ENCODE measurements at regions not wholly inside any gene's neighbourhood (a gene's known extent, or its start where the extent isn't known, plus 50 kb on each side); places are given as distances from the start of the nearest gene placed in this dataset.

DNA sequence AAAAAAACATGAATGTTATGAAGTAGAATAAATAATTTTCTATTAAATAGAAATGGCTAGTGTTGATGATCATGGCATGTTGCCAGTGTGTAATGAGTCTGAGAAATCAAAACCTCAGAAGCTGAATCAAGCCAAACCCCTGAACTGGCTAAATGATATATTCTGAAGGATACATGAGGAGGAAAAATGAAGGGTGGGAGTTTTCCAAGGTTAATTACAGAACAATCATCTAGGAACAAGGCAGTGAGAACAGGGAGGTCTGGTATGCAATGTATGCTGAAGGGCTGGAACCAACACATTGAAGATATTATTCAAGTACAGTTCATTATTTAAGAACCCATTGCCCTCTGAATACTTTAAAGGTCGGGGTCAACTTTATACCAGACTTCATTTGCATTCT, 309.1 kb upstream of the NRIP1 start:
- H3K27ac Mint-ChIP-seq (ENCODE audit: unreplicated experiment): no peak overlapping the region

GRCh38 chr21:15379776-15380175, 315.0 kb upstream of the NRIP1 start:
- peaks cover 4% of the 10 kb centered on the region for H3K9me3 Mint-ChIP-seq (ENCODE audit: unreplicated experiment)
- H3K4me3 Mint-ChIP-seq (ENCODE audit: unreplicated experiment): no peak overlapping the region
- TF ChIP-seq, protein P1, sequence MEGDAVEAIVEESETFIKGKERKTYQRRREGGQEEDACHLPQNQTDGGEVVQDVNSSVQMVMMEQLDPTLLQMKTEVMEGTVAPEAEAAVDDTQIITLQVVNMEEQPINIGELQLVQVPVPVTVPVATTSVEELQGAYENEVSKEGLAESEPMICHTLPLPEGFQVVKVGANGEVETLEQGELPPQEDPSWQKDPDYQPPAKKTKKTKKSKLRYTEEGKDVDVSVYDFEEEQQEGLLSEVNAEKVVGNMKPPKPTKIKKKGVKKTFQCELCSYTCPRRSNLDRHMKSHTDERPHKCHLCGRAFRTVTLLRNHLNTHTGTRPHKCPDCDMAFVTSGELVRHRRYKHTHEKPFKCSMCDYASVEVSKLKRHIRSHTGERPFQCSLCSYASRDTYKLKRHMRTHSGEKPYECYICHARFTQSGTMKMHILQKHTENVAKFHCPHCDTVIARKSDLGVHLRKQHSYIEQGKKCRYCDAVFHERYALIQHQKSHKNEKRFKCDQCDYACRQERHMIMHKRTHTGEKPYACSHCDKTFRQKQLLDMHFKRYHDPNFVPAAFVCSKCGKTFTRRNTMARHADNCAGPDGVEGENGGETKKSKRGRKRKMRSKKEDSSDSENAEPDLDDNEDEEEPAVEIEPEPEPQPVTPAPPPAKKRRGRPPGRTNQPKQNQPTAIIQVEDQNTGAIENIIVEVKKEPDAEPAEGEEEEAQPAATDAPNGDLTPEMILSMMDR (IDR thresholded peaks at IDR 0.05): no peak
- no peaks in the 10 kb centered on the region for H3K36me3 Mint-ChIP-seq (ENCODE audit: unreplicated experiment)
- no peaks in the 10 kb centered on the region for H3K4me1 Mint-ChIP-seq (ENCODE audit: unreplicated experiment)
- no peaks in the 10 kb centered on the region for H3K27me3 Mint-ChIP-seq (ENCODE audit: unreplicated experiment)
- H3K27ac Mint-ChIP-seq (ENCODE audit: unreplicated experiment): no peak overlapping the region
- no peak for DNase-seq (ENCODE audit: extremely low spot score, unreplicated experiment)

More for the DNA sequence above, 309.1 kb upstream of the NRIP1 start:
- no peaks in the 10 kb centered on the region for H3K36me3 Mint-ChIP-seq (ENCODE audit: unreplicated experiment)
- peaks cover 2% of the 10 kb centered on the region for H3K27me3 Mint-ChIP-seq (ENCODE audit: unreplicated experiment)
- H3K4me3 Mint-ChIP-seq (ENCODE audit: unreplicated experiment): no peak overlapping the region
- no peak for DNase-seq (ENCODE audit: extremely low spot score, unreplicated experiment)
- no peaks in the 10 kb centered on the region for H3K9me3 Mint-ChIP-seq (ENCODE audit: unreplicated experiment)
- no peaks in the 10 kb centered on the region for H3K4me1 Mint-ChIP-seq (ENCODE audit: unreplicated experiment)
- TF ChIP-seq, protein P1 (IDR thresholded peaks at IDR 0.05): no peak

DNA sequence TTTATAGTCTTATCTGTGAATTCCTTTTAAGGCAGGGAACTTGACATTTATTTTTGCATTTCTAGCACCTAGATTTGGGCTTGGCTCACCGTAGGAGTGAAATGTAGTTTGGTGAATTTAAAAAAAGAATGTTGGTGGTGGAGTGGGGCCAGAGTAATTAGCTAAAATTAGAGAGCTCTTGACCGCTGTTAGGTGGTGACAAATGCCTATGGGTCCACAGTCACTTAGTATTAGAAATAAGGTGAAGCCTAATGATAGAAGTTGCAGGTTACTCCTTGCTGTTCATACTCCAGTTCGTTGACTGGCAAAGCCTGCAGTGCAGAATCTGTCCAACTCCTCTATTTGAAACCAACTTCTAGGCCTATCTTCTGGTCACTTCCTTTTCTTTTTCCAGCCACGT, 318.8 kb upstream of the NRIP1 start:
- Mint-ChIP-seq H3K9me3 (ENCODE audit: unreplicated experiment) (peaks cover 21% of the 10 kb centered on the region), H3K4me1 (ENCODE audit: unreplicated experiment) (no peaks in the 10 kb centered on the region), H3K4me3 (ENCODE audit: unreplicated experiment) (no peak overlapping the region), H3K27ac (ENCODE audit: unreplicated experiment) (no peak overlapping the region), H3K36me3 (ENCODE audit: unreplicated experiment) (no peaks in the 10 kb centered on the region), H3K27me3 (ENCODE audit: unreplicated experiment) (no peaks in the 10 kb centered on the region)
- TF ChIP-seq, protein P1 (IDR thresholded peaks at IDR 0.05): no peak
- DNase-seq (ENCODE audit: extremely low spot score, unreplicated experiment): no peak

DNA sequence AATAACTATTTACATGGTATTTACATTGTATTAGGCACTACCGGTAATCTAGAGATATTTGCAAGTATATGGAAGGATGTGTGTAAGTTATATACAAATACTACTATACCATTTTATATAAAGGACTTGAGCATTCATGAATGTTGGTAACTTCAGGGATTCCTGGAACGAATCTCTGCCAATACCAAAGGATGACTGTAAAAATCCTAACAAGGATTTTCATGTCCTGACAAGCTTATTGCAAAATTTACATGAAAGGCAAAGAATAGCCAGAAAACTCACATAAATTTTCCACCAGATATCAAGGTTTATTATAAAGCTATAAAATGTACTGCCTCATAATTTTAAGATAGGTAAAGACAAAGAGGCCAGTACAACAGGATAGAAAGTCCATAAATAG, 325.2 kb upstream of the NRIP1 start:
- Mint-ChIP-seq H3K27ac (ENCODE audit: unreplicated experiment) (no peak overlapping the region), H3K4me1 (ENCODE audit: unreplicated experiment) (no peaks in the 10 kb centered on the region), H3K27me3 (ENCODE audit: unreplicated experiment) (peaks cover 2% of the 10 kb centered on the region), H3K4me3 (ENCODE audit: unreplicated experiment) (no peak overlapping the region), H3K9me3 (ENCODE audit: unreplicated experiment) (peaks cover 17% of the 10 kb centered on the region), H3K36me3 (ENCODE audit: unreplicated experiment) (no peaks in the 10 kb centered on the region)
- no peak for DNase-seq (ENCODE audit: extremely low spot score, unreplicated experiment)
- TF ChIP-seq, protein P1 (IDR thresholded peaks at IDR 0.05): no peak

DNA sequence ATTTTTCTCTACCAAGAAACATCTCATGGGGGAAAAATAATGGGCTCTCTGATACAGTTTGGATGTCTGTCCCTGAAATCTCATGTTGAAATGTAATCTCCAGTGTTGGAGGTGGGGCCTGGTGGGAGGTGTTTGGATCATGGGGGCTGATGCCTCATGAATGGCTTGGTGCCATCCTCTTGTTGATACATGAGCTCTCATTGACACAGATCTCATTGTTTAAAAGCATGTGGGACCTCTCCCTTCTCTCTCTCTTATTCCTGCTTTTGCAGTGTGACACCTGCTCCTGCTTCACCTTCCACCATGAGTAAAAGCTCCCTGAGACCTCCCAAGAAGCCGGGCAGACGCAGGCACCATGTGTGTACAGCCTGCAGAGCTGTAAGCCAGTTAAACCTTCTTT, 332.5 kb upstream of the NRIP1 start:
- Mint-ChIP-seq H3K27me3 (ENCODE audit: unreplicated experiment) (peaks cover 5% of the 10 kb centered on the region), H3K27ac (ENCODE audit: unreplicated experiment) (no peak overlapping the region), H3K4me3 (ENCODE audit: unreplicated experiment) (no peak overlapping the region), H3K9me3 (ENCODE audit: unreplicated experiment) (peaks cover 13% of the 10 kb centered on the region), H3K36me3 (ENCODE audit: unreplicated experiment) (no peaks in the 10 kb centered on the region), H3K4me1 (ENCODE audit: unreplicated experiment) (no peaks in the 10 kb centered on the region)
- no peak for DNase-seq (ENCODE audit: extremely low spot score, unreplicated experiment)
- TF ChIP-seq, protein P1 (IDR thresholded peaks at IDR 0.05): no peak
